SK-N-MC (cell line): ENCODE measurements at regions not wholly inside any gene's neighbourhood (a gene's known extent, or its start where the extent isn't known, plus 50 kb on each side); places are given as distances from the start of the nearest gene placed in this dataset.
A peak's percentile ranks its signal among the peaks of the same experiment; 100 is the strongest.
"Not testable (repeated sequence)": the region's sequence is repeated elsewhere in the genome, so short reads cannot be mapped to it uniquely, and the experiment has no call there.

Experiments
- DNase-seq: peaks from one replicate; pipeline ENCODE4 v3.0.0-alpha.2; 2011; ENCODE audit warnings: low read depth, low spot score
- H3K27ac ChIP-seq: fragments of 200-600 bp; sonication (generic); 2 replicates; pipeline ENCODE4 v1.5.1; 2016; ENCODE audit warnings: mixed run types
- H3K36me3 ChIP-seq: fragments of 200-600 bp; sonication (generic); 2 replicates; pipeline ENCODE4 v1.6.1; 2017; ENCODE audit warnings: antibody characterized with exemption, low read length, mixed read lengths; ENCODE audit not compliant: insufficient read depth
- H3K4me3 ChIP-seq: fragments of 200-600 bp; sonication (generic); 2 replicates; pipeline ENCODE4 v1.5.1; 2016
- H3K9ac ChIP-seq: fragments of 200-600 bp; sonication (generic); 2 replicates; pipeline ENCODE4 v1.8.0; 2017; ENCODE audit warnings: mixed run types, mixed read lengths; ENCODE audit not compliant: insufficient read length
- H3K9me3 ChIP-seq: fragments of 200-600 bp; sonication (generic); 2 replicates; pipeline ENCODE4 v1.6.1; 2017; ENCODE audit warnings: low read depth, mild to moderate bottlenecking, antibody characterized with exemption, low read length, moderate library complexity, mixed read lengths
- EZH2 ChIP-seq: fragments of 200-600 bp; sonication (generic); IDR thresholded peaks from one replicate; pipeline ENCODE4 v1.6.1; 2017; ENCODE audit warnings: antibody characterized with exemption
- FOXP2 ChIP-seq: optimal IDR thresholded peaks from 2 replicates; pipeline ENCODE3; 2011; ENCODE audit warnings: mild to moderate bottlenecking, moderate library complexity; ENCODE audit not compliant: insufficient read depth; ENCODE audit errors: extremely low read length, control extremely low read depth
- POLR2AphosphoS5 ChIP-seq: IDR thresholded peaks from 2 replicates; pipeline ENCODE4 v1.6.1; 2012; ENCODE audit warnings: mild to moderate bottlenecking, low read depth, low read length, borderline replicate concordance

DNA sequence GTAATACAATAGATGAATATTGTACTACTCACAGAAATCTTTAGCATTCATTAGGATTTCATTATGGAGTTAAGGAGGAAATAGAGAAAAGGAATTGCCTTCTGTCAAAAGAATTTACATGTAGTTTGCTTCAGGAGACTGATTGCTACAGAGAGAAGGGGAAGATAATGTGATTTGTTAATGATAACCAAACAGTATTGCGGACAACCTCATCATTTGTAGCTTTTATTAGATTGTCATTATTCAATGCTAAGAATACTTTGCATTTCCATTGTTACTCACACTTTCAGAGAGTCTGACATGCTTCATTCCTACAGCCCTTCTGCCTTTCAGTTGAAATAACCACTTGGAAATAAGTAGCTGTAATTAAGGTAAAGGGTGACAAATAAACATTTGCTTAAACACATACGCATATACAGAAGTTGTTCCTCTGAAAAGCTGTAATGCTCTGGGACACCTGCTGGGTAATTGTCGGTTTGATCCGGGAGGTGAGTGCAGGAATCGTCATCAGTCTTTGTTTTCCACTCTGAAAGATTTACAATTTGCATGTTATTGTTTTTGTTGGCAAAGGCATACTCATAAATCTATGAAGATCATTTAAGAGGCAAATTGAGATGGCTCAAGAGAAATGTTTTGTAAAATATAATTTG is 600.2 kb downstream of the TRHDE start:
- H3K4me3 ChIP-seq = no peak overlapping the region
- DNase-seq = no peak
- peaks cover 3% of the 10 kb centered on the region; the same call in 1 of the 2 replicates for H3K9me3 ChIP-seq
- TF ChIP-seq POLR2AphosphoS5 (no peak), EZH2 (no peak), FOXP2 (no peak)
- no peak overlapping the region for H3K9ac ChIP-seq
- no peaks in the 10 kb centered on the region for H3K36me3 ChIP-seq
- H3K27ac ChIP-seq = no peak overlapping the region

DNA sequence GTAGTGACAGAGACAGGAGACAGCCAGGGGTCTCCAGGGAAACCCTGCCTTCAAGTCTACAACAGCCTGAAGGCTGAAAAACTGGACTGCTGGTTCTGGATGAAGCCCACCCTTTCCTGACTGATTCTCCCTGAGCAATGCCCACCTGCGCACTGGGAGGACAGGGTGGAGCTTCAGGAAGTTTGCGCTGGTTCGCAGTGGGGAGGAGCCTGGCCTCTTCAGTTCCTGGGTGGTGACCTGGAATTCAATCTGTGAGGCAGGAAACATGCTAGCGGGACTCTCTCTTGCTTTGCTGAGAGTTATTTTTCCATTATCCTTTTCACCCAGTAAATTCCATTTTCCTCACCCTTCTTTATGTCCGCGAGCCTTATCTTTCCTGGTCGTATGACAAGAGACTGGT is 600.8 kb downstream of the TRHDE start:
- TF ChIP-seq POLR2AphosphoS5 (no peak), EZH2 (no peak), FOXP2 (no peak)
- Histone ChIP-seq H3K27ac (no peak overlapping the region), H3K9ac (no peak overlapping the region), H3K9me3 (peaks cover 3% of the 10 kb centered on the region; the same call in 1 of the 2 replicates), H3K36me3 (no peaks in the 10 kb centered on the region), H3K4me3 (no peak overlapping the region)
- no peak for DNase-seq

DNA sequence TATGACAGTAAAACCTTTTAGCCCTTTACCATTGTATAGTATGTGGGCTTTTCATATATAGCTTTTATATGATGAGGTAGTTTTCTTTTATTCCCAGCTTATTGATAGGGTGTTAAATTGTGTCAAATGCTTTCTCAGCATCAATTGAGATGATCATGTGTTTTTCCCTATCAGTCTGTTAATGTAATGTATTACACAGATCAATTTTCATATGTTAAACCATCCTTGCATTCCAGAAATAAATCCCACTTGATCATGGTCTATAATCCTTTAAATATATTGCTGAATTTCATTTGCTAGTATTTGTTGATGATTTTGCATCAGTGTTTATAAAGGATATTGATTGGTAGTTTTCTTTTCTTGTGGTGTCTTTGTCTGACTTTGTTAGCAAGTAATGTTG is 603.9 kb downstream of the TRHDE start:
- no peak overlapping the region for H3K9ac ChIP-seq
- DNase-seq = no peak
- H3K36me3 ChIP-seq = no peaks in the 10 kb centered on the region
- H3K4me3 ChIP-seq = no peak overlapping the region
- no peak overlapping the region for H3K27ac ChIP-seq
- TF ChIP-seq EZH2 = no peak
- no peak for TF ChIP-seq FOXP2
- TF ChIP-seq POLR2AphosphoS5 = no peak
- peaks cover 3% of the 10 kb centered on the region; the same call in 1 of the 2 replicates for H3K9me3 ChIP-seq

DNA sequence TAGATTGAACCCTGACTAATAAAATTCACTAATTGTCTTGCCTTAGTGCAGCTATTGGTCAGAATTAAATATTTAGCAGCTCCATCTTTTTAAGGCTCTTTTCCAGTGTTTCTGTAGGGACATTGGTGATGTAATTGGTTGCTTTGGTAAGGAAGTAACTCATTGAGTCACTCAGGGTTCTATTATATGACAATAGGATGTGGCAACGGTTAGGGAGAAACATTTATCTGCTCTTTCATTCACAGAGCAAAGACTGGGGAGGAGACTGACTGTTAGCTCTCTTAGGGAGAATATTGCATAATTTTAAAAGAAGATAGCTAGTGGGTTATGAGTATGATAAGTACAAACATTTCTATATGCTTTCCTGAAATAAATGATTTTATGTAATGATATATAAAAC is 616.5 kb downstream of the TRHDE start:
- H3K36me3 ChIP-seq = no peaks in the 10 kb centered on the region
- H3K4me3 ChIP-seq = no peak overlapping the region
- H3K27ac ChIP-seq = no peak overlapping the region
- no peaks in the 10 kb centered on the region for H3K9me3 ChIP-seq
- no peak for DNase-seq
- H3K9ac ChIP-seq = no peak overlapping the region
- TF ChIP-seq FOXP2 = no peak

DNA sequence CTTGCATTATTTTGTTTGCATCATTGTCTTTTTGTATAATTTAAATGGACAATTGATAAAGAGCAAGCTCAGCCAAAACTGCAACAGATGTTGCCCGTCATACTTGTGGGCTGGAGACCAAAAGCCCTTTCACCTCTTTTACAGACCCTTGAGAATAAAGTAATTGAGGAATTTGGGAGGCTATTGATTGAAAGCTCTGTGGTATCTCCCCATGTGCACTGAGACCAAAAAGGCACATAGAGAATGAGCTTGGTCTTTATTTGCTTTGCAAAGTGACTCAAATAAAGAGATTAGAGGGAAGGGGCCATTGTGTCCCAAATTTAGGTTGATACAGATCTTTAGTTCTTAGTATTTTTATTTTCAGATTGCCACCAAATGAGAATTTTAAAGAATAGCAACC is 617.6 kb downstream of the TRHDE start:
- Histone ChIP-seq H3K9ac (no peak overlapping the region), H3K27ac (no peak overlapping the region), H3K36me3 (no peaks in the 10 kb centered on the region), H3K4me3 (no peak overlapping the region), H3K9me3 (no peaks in the 10 kb centered on the region)
- no peak for DNase-seq
- TF ChIP-seq POLR2AphosphoS5 (no peak), FOXP2 (no peak), EZH2 (no peak)

DNA sequence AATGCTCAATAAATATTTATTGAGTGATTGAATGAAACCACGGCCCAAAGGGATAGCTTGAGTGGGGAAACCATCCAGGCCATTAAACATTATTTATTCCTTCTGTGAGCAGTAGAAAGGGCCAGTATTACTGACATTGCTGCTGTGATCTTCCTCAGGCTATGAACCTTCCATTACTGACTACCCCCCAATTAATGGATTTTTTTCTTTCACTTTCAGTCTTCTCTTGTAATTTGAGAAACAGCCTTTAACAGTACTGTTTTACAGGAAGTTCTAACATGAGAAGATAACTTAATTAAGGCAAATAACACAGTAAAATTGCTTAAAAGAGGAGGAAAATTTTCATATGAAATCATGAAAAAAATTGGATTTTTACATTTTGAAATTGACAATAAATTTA is 629.5 kb downstream of the TRHDE start:
- TF ChIP-seq FOXP2 = no peak
- no peak for TF ChIP-seq EZH2
- no peak for TF ChIP-seq POLR2AphosphoS5
- H3K9me3 ChIP-seq = no peaks in the 10 kb centered on the region
- no peak overlapping the region for H3K9ac ChIP-seq
- H3K27ac ChIP-seq = 0 out of 2 replicates have a peak overlapping the region, but pooled peaks have one; percentile 10
- no peak for DNase-seq
- no peak overlapping the region for H3K4me3 ChIP-seq
- no peaks in the 10 kb centered on the region for H3K36me3 ChIP-seq

DNA sequence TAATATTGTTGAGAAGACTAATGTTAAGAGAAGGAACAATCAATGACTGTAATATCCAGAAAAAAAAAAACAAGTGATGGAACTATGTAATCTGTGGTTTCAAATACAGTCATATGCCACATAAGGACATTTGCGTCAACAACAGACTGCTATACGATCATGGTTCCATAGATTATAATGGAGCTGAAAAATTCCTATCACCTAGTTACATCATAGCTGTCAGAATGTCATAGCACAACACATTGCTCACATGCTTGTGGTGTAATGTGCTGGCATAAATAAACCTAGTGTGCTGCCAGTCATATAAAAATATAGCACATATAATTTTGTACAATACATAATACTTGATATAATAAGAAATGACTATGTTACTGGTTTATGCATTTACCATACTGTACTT is 653.5 kb downstream of the TRHDE start:
- H3K4me3 ChIP-seq = no peak overlapping the region
- no peak overlapping the region for H3K9ac ChIP-seq
- H3K27ac ChIP-seq = no peak overlapping the region
- TF ChIP-seq EZH2 = no peak
- TF ChIP-seq FOXP2 = no peak
- no peak for TF ChIP-seq POLR2AphosphoS5
- H3K9me3 ChIP-seq = no peaks in the 10 kb centered on the region
- DNase-seq = no peak
- H3K36me3 ChIP-seq = no peaks in the 10 kb centered on the region

DNA sequence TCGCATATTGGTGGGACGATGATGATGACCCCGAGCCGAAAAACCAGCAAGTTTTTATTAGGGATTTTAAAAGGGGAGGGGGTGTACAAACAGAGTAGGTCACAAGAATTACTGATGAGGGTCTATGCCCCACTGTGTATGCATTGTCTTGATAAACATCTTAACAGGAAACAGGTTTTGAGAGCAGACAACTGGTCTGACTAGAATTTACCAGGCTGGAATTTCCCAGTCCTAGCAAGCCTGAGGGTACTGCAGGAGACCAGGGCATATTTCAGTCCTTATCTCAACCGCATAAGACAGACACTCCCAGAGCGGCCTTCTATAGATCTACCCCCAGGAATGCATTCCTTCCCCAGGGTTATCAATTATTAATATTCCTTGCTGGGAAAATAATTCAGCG is 659.7 kb downstream of the TRHDE start:
- not testable (repeated sequence) for H3K9me3 ChIP-seq, H3K27ac ChIP-seq, H3K9ac ChIP-seq, H3K36me3 ChIP-seq, H3K4me3 ChIP-seq, DNase-seq

DNA sequence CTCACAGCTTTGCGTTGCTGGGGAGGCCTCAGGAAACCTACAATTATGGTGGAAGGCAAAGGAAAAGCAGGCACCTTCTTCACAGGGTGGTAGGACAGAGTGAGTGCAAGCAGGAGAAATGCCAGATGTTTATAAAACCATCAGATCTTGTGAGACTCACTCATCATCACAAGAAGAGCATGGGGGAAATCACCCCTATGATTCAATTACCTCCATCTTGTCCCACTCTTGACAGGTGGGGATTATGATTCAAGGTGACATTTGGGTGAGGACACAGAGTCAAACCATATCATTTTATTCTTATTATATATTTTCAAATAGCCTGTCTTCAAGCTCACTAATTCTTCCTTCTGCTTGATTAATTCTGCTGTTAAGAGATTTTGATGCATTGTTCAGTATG is 665.3 kb downstream of the TRHDE start:
- Histone ChIP-seq H3K4me3 (no peak overlapping the region), H3K9me3 (no peaks in the 10 kb centered on the region), H3K27ac (no peak overlapping the region), H3K36me3 (no peaks in the 10 kb centered on the region), H3K9ac (no peak overlapping the region)
- TF ChIP-seq EZH2 (no peak), FOXP2 (no peak), POLR2AphosphoS5 (no peak)
- no peak for DNase-seq
